ENCODE measurements at regions not wholly inside any gene's neighbourhood (a gene's known extent, or its start where the extent isn't known, plus 50 kb on each side); places are given as distances from the start of the nearest gene placed in this dataset.

DNA sequence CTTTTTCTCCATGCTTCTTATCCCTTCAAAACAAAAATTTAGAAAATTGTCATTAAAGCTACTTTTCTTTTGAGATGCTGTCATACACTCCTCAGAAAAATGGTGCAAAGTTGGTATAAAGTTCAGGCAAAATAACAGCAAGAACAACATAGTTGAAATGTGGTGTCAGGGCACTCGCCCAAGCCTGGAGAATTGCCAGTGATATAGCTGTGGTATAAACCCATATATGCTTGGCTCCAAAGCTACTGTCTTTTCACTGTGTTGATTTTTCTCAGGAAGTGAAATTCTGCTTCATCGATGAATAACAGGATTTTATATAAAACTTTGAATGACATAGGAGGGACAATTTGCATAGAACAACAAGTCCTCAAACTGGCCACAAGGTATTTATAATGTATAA, 2532.9 kb downstream of the PCDH9 start (continued):
- TF ChIP-seq, protein P1, sequence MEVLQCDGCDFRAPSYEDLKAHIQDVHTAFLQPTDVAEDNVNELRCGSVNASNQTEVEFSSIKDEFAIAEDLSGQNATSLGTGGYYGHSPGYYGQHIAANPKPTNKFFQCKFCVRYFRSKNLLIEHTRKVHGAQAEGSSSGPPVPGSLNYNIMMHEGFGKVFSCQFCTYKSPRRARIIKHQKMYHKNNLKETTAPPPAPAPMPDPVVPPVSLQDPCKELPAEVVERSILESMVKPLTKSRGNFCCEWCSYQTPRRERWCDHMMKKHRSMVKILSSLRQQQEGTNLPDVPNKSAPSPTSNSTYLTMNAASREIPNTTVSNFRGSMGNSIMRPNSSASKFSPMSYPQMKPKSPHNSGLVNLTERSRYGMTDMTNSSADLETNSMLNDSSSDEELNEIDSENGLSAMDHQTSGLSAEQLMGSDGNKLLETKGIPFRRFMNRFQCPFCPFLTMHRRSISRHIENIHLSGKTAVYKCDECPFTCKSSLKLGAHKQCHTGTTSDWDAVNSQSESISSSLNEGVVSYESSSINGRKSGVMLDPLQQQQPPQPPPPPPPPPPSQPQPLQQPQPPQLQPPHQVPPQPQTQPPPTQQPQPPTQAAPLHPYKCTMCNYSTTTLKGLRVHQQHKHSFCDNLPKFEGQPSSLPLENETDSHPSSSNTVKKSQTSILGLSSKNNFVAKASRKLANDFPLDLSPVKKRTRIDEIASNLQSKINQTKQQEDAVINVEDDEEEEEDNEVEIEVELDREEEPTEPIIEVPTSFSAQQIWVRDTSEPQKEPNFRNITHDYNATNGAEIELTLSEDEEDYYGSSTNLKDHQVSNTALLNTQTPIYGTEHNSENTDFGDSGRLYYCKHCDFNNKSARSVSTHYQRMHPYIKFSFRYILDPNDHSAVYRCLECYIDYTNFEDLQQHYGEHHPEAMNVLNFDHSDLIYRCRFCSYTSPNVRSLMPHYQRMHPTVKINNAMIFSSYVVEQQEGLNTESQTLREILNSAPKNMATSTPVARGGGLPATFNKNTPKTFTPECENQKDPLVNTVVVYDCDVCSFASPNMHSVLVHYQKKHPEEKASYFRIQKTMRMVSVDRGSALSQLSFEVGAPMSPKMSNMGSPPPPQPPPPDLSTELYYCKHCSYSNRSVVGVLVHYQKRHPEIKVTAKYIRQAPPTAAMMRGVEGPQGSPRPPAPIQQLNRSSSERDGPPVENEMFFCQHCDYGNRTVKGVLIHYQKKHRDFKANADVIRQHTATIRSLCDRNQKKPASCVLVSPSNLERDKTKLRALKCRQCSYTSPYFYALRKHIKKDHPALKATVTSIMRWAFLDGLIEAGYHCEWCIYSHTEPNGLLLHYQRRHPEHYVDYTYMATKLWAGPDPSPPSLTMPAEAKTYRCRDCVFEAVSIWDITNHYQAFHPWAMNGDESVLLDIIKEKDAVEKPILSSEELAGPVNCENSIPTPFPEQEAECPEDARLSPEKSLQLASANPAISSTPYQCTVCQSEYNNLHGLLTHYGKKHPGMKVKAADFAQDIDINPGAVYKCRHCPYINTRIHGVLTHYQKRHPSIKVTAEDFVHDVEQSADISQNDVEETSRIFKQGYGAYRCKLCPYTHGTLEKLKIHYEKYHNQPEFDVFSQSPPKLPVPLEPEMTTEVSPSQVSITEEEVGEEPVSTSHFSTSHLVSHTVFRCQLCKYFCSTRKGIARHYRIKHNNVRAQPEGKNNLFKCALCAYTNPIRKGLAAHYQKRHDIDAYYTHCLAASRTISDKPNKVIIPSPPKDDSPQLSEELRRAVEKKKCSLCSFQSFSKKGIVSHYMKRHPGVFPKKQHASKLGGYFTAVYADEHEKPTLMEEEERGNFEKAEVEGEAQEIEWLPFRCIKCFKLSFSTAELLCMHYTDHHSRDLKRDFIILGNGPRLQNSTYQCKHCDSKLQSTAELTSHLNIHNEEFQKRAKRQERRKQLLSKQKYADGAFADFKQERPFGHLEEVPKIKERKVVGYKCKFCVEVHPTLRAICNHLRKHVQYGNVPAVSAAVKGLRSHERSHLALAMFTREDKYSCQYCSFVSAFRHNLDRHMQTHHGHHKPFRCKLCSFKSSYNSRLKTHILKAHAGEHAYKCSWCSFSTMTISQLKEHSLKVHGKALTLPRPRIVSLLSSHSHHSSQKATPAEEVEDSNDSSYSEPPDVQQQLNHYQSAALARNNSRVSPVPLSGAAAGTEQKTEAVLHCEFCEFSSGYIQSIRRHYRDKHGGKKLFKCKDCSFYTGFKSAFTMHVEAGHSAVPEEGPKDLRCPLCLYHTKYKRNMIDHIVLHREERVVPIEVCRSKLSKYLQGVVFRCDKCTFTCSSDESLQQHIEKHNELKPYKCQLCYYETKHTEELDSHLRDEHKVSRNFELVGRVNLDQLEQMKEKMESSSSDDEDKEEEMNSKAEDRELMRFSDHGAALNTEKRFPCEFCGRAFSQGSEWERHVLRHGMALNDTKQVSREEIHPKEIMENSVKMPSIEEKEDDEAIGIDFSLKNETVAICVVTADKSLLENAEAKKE (CRISPR knock-in tag; IDR thresholded peaks at IDR 0.05) = no peak
- TF ChIP-seq POLR2AphosphoS5 (IDR thresholded peaks at IDR 0.05; ENCODE audit: low read depth) (no peak), REST (IDR thresholded peaks at IDR 0.05; ENCODE audit: unreplicated experiment) (no peak), EZH2phosphoT487 (IDR thresholded peaks at IDR 0.05; ENCODE audit: unreplicated experiment) (no peak), STAT1 (IDR thresholded peaks at IDR 0.05; ENCODE audit: unreplicated experiment) (no peak), NANOG (IDR thresholded peaks at IDR 0.05; ENCODE audit: borderline replicate concordance) (no peak), CREB1 (CRISPR knock-in tag; IDR thresholded peaks at IDR 0.05; ENCODE audit: low read depth) (no peak), CTCF (conservative IDR thresholded peaks at IDR 0.05; ENCODE audit: low read depth in 2 of 2) (no peak), EZH2 (IDR thresholded peaks at IDR 0.05; ENCODE audit: low read depth, unreplicated experiment) (no peak)

Data from GM23338 (cell line).